GM18861 (cell line): ENCODE measurements at regions not wholly inside any gene's neighbourhood (a gene's known extent, or its start where the extent isn't known, plus 50 kb on each side); places are given as distances from the start of the nearest gene placed in this dataset.
"Not testable (repeated sequence)": the region's sequence is repeated elsewhere in the genome, so short reads cannot be mapped to it uniquely, and the experiment has no call there.

Experiments used
- ATAC-seq: cut with Tn5 transposase; IDR thresholded peaks from one replicate; pipeline ENCODE4 v1.9.1; 2021; ENCODE audit not compliant: unreplicated experiment

DNA sequence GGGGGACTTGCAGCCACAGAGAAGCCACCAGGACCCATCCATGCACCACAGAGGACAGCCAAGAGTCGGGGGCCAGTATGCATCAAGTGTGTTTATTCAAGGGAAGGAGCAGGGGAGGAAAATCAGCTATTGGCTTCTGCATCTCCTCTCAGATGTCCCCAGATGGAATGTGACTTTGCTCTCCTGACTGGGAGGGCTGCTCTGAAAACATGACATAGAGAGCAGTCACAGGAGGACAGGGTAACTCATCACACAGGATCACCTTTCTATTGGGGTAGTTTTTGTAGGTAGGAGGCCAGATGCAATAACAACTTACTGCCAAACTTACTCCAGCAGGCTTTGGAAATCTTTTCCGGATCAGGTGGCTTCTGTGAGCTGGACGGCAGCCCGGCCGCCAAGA lies 121.0 kb upstream of the OPCML start:
- no peak for ATAC-seq

- ATAC-seq = no peak
Observed at GRCh38 chr11:133650082-133650481, 117.8 kb upstream of the OPCML start.

GRCh38 chr11:133649040-133649439 lies 116.7 kb upstream of the OPCML start:
- no peak for ATAC-seq

DNA sequence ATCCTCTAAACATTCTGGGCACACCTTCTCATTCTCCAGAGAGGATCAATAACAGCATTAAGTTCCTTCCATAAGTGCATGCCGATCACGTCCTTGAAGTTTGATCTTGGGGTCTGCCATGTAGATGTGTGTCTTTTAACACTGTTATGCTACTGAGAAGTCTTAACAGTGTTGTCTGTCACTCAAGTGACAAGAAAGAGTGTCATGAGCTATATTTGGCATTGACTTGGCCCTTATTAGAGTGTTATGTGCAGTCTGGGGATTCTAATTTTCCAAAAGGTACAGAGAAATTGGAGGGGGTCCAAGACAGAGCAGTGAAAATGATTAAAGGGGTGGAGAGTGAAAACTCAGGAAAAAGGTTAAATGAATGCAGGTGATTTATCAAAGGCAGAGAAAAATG lies 107.1 kb upstream of the OPCML start:
- ATAC-seq = no peak

- no peak for ATAC-seq
Observed at GRCh38 chr11:133638921-133639320, 106.6 kb upstream of the OPCML start.

GRCh38 chr11:133636711-133637355 lies 104.5 kb upstream of the OPCML start:
- no peak for ATAC-seq

DNA sequence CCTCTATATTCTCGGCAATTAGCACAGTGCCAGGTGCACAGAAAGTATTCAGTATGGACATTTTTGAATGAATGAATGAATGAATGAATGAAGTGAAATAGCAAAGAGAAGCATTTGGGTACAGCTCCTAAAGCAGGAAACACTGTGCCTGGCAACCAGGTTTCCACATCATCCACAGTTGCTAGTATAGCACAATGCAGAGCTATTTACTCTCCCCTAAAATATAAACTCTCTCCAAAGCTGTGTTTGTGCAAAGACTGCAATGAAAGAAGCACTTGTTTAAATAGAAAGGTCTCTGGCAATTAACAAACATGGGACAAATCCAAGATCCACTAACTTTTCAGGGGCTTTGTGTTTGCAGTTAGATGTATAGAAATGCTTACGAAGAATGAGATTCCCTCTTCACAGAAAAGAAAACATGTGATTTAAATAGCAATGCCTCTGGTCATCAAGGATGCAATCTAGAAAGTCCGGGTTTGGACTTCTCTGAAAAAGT lies 103.0 kb upstream of the OPCML start:
- no peak for ATAC-seq

DNA sequence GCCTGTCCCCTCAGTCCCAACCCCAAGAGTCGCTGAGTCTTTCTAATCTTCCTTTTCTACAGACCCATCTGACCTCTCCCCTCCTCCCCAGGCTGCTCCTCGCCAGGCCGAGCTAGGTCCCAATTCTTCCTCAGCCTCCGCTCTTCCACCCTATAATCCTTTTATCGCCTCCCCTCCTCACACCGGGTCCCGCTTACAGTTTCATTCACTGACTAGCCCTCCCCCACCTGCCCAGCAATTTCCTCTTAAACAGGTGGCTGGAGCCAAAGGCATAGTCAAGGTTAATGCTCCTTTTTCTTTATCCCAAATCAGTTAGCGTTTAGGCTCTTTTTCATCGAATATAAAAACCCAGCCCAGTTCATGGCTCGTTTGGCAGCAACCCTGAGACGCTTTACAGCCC lies 96.1 kb upstream of the OPCML start:
- not testable (repeated sequence) for ATAC-seq

- ATAC-seq = no peak
Observed at GRCh38 chr11:133621611-133622010, 89.3 kb upstream of the OPCML start.

GRCh38 chr11:133619973-133620372 lies 87.7 kb upstream of the OPCML start:
- no peak for ATAC-seq

- ATAC-seq = no peak
Observed at GRCh38 chr11:133619397-133619796, 87.1 kb upstream of the OPCML start.

GRCh38 chr11:133618544-133618943 lies 86.2 kb upstream of the OPCML start:
- no peak for ATAC-seq

- ATAC-seq = no peak
Observed at GRCh38 chr11:133608496-133608895, 76.2 kb upstream of the OPCML start.

- ATAC-seq = no peak
Observed at GRCh38 chr11:133606124-133606523, 73.8 kb upstream of the OPCML start.

- no peak for ATAC-seq
Observed at GRCh38 chr11:133605482-133605881, 73.2 kb upstream of the OPCML start.

- ATAC-seq = no peak
Observed at GRCh38 chr11:133601641-133602040, 69.3 kb upstream of the OPCML start.

DNA sequence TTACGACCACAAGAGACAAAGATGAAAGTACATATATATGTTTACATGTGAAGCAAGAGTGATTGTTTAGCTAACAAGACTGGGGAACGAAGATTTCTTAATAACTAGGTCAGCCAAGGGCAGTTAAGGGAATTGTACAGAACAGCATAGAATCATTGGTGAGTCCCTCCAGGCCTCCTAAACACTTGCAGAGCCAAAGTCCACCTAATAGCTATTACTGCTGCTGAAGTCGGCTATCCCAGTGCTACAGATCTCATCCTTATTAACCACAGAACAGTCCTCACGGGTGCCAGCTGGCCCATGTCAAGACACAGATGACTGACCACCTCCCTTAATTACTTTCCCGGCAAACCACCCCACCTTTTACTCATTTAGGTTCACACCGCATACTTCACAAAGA lies 68.5 kb upstream of the OPCML start:
- no peak for ATAC-seq

DNA sequence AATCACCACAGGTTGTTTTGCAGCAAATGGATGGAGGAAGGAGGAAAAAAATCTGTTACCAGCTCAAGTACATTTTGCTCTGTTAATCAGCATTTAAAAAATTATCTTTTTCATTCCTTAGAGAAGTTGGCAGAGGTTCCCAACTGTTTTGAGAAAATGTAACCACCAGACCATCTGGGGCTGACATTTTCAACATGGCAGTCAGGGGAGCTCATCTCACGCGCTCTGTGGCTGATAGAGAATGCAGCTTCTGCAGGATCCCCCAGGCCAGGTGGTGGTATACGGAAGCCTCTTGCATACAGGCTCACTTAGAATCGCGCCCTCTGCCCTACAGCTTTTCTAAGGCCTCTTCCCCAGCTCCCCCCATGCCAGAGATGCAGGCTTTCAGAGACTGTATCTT lies 68.0 kb upstream of the OPCML start:
- ATAC-seq = no peak

- no peak for ATAC-seq
Observed at GRCh38 chr11:133598906-133599305, 66.6 kb upstream of the OPCML start.

GRCh38 chr11:133597236-133597635 lies 64.9 kb upstream of the OPCML start:
- no peak for ATAC-seq

DNA sequence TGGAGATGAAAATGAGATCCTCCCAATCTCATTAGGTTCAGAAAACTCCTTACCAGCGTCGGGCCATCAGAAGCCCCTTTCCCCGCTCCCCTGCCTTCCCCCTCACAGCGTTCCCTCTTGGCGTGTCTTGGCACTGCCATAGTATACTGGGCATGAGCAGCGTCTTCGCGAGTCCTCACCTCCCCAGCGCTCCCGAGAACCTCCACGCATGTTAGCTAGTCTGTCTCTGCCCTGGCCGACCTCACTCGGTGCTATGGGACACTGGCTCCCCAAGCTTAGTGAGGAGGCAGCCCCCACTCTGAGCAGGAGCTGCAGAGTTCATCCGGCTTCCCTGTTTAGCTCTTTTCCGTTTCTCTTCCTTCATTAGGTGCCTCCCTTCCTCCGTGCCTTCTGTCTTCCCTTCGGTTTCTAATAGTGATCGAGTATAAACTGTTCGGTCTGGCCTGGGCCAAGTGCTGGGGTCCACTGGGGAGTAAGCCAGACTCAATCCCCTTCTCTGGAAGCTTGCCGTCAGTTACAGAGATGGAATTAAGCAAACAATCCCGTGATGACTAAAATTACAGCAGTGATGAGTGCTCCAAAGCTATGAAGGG lies 63.8 kb upstream of the OPCML start:
- no peak for ATAC-seq

DNA sequence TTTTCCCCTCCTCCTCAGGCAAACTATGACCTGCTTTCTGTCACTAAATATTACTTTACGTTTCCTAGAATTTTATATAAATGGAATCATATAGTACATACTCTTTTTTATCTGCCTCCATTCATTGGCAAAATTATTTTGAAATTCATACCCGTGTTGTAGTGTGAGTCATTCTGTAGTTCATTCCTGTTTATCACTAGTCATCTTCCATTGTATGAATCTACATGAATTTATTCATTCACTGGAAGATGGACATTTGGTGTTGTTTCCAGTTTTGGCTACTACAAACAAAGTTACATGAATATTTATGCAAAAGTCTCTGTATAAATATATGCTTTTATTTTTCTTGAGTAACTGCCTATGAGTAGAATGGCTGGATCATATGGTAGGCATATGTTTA lies 60.7 kb upstream of the OPCML start:
- no peak for ATAC-seq
